ENCODE measurements at regions not wholly inside any gene's neighbourhood (a gene's known extent, or its start where the extent isn't known, plus 50 kb on each side); places are given as distances from the start of the nearest gene placed in this dataset.

- no peak for DNase-seq
Observed at GRCh38 chr5:61653807-61654580, 321.9 kb downstream of the ZSWIM6 start.

- DNase-seq, result no peak
Observed at GRCh38 chr5:61654876-61655275, 322.8 kb downstream of the ZSWIM6 start.

- DNase-seq, result no peak
Observed at GRCh38 chr5:61657010-61657409, 325.0 kb downstream of the ZSWIM6 start.

- no peak for DNase-seq
Observed at GRCh38 chr5:61657686-61658085, 325.6 kb downstream of the ZSWIM6 start.

- DNase-seq, result peak; percentile 57
Observed at GRCh38 chr5:61658592-61659008, 326.5 kb downstream of the ZSWIM6 start.

- DNase-seq, result no peak
Observed at GRCh38 chr5:61659221-61659696, 327.2 kb downstream of the ZSWIM6 start.

- no peak for DNase-seq
Observed at GRCh38 chr5:61662670-61663069, 330.6 kb downstream of the ZSWIM6 start.

GRCh38 chr5:61666064-61666621, 334.1 kb downstream of the ZSWIM6 start:
- DNase-seq, result no peak

GRCh38 chr5:61667525-61668218, 335.6 kb downstream of the ZSWIM6 start:
- no peak for DNase-seq

- no peak for DNase-seq
Observed at GRCh38 chr5:61669531-61669930, 337.5 kb downstream of the ZSWIM6 start.

GRCh38 chr5:61670941-61671340, 338.9 kb downstream of the ZSWIM6 start:
- no peak for DNase-seq

- DNase-seq, result no peak
Observed at GRCh38 chr5:61673007-61673735, 341.1 kb downstream of the ZSWIM6 start.

- no peak for DNase-seq
Observed at GRCh38 chr5:61674378-61674777, 342.3 kb downstream of the ZSWIM6 start.

GRCh38 chr5:61675015-61675692, 343.1 kb downstream of the ZSWIM6 start:
- DNase-seq, result no peak

- DNase-seq, result no peak
Observed at GRCh38 chr5:61677220-61677619, 345.2 kb downstream of the ZSWIM6 start.

GRCh38 chr5:61678966-61679365, 346.9 kb downstream of the ZSWIM6 start:
- no peak for DNase-seq

- DNase-seq, result no peak
Observed at GRCh38 chr5:61679562-61679961, 347.5 kb downstream of the ZSWIM6 start.

GRCh38 chr5:61680247-61680646, 348.2 kb downstream of the ZSWIM6 start:
- no peak for DNase-seq

GRCh38 chr5:61683148-61683547, 351.1 kb downstream of the ZSWIM6 start:
- DNase-seq, result no peak

GRCh38 chr5:61683926-61684325, 351.9 kb downstream of the ZSWIM6 start:
- no peak for DNase-seq

GRCh38 chr5:61686491-61687257, 354.6 kb downstream of the ZSWIM6 start:
- no peak for DNase-seq

- DNase-seq, result no peak
Observed at GRCh38 chr5:61687371-61687770, 355.3 kb downstream of the ZSWIM6 start.
